T-helper 22 cell (primary cell): ENCODE measurements at regions not wholly inside any gene's neighbourhood (a gene's known extent, or its start where the extent isn't known, plus 50 kb on each side); places are given as distances from the start of the nearest gene placed in this dataset.
"Not testable (repeated sequence)": the region's sequence is repeated elsewhere in the genome, so short reads cannot be mapped to it uniquely, and the experiment has no call there.

Source experiments
- DNase-seq: peaks from one replicate; pipeline ENCODE4 v3.0.0-alpha.2; 2020; ENCODE audit warnings: low read depth

DNA sequence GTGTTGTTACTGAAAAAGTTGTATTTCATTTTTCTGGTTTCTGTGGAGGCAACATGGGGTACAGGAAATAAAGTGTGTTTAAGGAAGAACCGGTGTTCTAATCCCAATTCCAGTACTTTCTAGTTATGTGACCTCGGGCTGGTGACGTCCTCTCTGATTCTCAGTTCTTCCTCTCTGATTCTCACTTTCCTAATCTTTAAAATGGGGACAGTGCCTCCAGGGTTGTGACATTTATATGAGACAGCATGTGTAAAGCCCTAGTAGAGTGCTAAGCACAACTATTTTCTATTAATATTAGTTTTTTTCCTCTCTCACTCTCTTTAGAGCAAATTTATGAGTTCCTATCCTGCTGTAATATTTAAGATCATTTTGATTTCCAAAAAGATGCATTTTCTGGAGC lies 50.9 kb upstream of the PTPDC1 start:
- no peak for DNase-seq

DNA sequence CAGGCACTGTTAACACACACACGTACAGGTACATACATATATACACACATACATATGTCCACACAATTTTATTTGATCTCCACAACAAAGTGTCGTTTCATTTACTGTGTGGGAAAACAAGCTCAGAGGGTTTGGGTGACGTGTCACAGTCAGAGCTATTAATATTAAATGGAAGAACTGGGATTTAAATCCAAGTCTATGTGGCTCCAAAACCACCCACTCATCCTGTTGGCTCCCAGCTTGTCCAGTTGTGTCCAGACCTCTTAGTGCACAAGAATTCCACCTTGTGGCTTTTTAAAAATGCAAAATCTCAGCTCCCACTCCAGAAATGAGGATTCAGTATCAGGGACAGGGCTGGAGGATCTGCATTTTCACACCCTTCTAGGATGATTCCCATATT lies 52.3 kb upstream of the PTPDC1 start:
- no peak for DNase-seq

DNA sequence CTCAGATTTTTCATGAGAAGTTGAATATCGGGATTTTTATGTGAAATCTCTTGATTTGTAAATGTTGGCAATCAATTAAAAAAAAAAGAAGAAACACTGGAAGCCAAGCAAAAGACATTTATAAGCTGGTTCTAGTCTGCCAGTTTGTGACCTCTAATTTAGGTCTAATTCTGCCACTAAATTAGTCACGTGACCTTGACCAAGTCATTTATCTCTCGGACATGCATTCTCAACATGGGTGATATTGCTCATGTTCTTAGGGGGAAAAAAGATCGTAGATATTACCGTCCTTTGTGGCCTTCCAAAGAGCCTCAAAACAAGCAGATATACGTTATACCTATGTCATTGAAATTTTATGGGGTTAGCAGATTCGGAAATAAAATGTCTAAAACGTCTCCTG lies 52.9 kb upstream of the PTPDC1 start:
- no peak for DNase-seq

- peak; percentile 66 for DNase-seq
Measured at GRCh38 chr9:94030318-94031179, 53.7 kb upstream of the PTPDC1 start.

- no peak for DNase-seq
Measured at GRCh38 chr9:94029932-94030317, 54.3 kb upstream of the PTPDC1 start.

- DNase-seq, result no peak
Measured at GRCh38 chr9:94026816-94027215, 57.4 kb upstream of the PTPDC1 start.

GRCh38 chr9:94022476-94022875 lies 61.8 kb upstream of the PTPDC1 start:
- DNase-seq, result not testable (repeated sequence)

DNA sequence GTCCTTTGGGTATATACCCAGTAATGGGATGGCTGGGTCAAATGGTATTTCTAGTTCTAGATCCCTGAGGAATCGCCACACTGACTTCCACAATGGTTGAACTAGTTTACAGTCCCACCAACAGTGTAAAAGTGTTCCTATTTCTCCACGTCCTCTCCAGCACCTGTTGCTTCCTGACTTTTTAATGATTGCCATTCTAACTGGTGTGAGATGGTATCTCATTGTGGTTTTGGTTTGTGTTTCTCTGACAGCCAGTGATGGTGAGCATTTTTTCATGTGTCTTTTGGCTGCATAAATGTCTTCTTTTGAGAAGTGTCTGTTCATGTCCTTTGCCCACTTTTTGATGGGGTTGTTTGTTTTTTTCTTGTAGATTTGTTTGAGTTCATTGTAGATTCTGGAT lies 63.4 kb upstream of the PTPDC1 start:
- DNase-seq, result not testable (repeated sequence)

GRCh38 chr9:94018628-94019027 lies 63.5 kb upstream of the BARX1 start:
- DNase-seq, result no peak

DNA sequence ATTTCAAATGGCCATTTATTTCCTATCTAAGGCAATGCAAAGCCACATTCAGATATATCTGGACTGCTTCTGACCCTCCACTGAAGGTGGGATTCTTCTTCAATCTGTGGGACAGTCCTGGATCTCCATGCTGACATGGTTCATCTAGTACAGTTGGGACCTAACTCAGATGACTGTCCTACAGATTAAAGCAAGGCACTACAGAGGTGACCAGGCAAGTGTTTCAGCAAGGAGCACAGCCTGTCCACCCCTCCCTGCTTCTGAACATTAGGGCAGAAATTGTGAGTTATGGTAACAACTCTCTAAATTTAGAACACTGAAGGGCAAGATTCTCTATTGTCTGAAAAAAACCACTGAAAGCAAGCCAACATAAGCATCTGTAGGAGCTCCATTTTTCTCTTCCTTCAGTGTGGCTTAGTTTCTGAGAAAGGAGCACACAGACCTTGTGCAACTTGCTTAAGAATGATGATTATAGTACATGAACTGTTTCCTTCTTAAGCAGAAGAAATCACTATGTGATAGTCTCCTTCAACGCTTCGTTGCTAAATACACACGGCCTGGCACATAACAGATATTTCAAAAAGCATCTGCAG lies 62.9 kb upstream of the BARX1 start:
- DNase-seq, result no peak

DNA sequence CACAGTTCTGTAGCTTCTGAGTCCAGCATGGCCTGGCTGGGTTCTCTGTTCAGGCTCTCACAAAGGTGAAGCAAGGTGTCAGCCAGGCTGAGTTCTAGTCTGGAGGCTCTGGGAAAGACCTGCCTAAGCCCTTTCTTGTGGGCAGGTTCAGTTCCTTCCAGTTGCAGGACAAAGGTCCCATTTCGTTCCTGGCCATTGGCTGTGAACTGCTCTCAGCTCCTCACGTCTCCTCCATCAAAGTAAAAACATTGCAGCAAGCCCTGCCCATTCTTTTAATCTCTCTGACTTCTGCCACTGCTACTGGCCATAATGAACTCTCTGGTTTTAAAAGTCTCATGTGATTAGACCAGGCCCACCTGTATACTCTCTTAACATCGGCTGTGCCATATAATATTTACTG lies 61.6 kb upstream of the BARX1 start:
- DNase-seq, result no peak

- no peak for DNase-seq
Measured at GRCh38 chr9:94014920-94015319, 59.8 kb upstream of the BARX1 start.

DNA sequence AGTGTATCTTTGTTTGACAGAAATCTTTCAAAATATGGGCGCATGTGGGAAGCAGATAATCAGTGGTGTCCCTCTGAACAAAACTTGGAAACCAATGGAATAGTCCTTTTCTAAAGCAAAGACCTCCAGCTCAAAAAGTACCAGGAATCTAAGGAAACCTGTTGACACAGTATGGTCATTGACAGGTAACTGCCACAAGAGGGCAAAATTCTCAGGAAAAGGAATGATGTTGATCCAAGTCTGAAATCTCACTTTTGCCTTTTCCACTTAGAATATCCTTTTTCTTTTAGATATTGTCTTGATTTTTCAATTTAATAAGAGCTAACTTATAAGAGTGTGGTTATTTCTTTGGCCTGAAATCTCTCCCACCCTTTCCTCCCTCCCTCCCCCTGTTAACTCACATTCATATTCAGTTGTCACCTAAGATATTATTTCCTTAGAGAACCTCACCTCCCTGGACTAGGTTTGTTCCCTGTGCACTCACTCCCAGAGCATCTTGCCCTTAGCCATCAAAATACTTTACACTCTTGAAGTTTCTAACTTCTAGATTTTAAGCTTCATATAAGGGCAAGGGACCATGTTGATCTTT lies 59.0 kb upstream of the BARX1 start:
- no peak for DNase-seq

- no peak for DNase-seq
Measured at GRCh38 chr9:94010980-94011533, 55.9 kb upstream of the BARX1 start.

GRCh38 chr9:94005272-94005901 lies 50.2 kb upstream of the BARX1 start:
- DNase-seq, result no peak
